Neural crest cell (in vitro differentiated cells): ENCODE measurements at regions not wholly inside any gene's neighbourhood (a gene's known extent, or its start where the extent isn't known, plus 50 kb on each side); places are given as distances from the start of the nearest gene placed in this dataset.

Experiments
- DNase-seq: peaks from one replicate; pipeline ENCODE4 v3.0.0; 2021; ENCODE audit warnings: low read depth, mixed read lengths, low spot score
- H3K27ac Mint-ChIP-seq: one replicate; pipeline ENCODE4 v1.8.0; 2021; ENCODE audit warnings: mild to moderate bottlenecking, mixed read lengths; ENCODE audit not compliant: unreplicated experiment
- H3K27me3 Mint-ChIP-seq: 2 replicates; pipeline ENCODE4 v1.8.0; 2021; ENCODE audit warnings: low read depth, mild to moderate bottlenecking, mixed read lengths
- H3K36me3 Mint-ChIP-seq: 2 replicates; pipeline ENCODE4 v1.8.0; 2021; ENCODE audit warnings: low read depth, mild to moderate bottlenecking, mixed read lengths
- H3K4me1 Mint-ChIP-seq: 2 replicates; pipeline ENCODE4 v1.8.0; 2021; ENCODE audit warnings: mixed read lengths
- H3K4me3 Mint-ChIP-seq: one replicate; pipeline ENCODE4 v1.8.0; 2021; ENCODE audit warnings: mild to moderate bottlenecking, mixed read lengths
- H3K9me3 Mint-ChIP-seq: 2 replicates; pipeline ENCODE4 v1.8.0; 2021; ENCODE audit warnings: mixed read lengths
- CTCF ChIP-seq: fragments of 200-600 bp; sonication (generic); conservative IDR thresholded peaks from 2 replicates; pipeline ENCODE4 v1.5.0; 2021; ENCODE audit warnings: antibody characterized with exemption, mild to moderate bottlenecking

DNA sequence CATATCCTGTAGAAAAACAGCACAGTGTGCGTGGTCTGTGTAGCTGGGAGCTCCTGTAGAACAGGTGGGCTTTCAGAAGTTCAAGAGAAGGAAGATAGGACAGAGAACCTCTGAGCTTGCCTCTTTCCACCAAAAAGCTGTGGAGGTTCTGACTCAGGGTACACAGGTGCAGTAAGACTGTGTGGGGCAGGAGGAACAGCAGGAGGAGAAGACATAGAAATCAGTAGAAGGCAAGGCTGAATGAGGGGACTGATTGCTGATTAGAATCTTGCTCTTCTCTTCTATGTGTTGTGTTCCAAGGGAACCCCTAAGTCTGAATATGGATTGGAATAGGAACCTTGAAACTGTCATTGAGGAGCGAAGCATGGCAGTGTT, 122.7 kb downstream of the AKAP11 start:
- TF ChIP-seq CTCF: no peak
- Mint-ChIP-seq H3K27ac (no peak overlapping the region), H3K4me3 (no peak overlapping the region), H3K36me3 (no peaks in the 10 kb centered on the region), H3K9me3 (peaks cover 8% of the 10 kb centered on the region), H3K27me3 (no peaks in the 10 kb centered on the region), H3K4me1 (peaks cover 5% of the 10 kb centered on the region)
- DNase-seq: no peak

DNA sequence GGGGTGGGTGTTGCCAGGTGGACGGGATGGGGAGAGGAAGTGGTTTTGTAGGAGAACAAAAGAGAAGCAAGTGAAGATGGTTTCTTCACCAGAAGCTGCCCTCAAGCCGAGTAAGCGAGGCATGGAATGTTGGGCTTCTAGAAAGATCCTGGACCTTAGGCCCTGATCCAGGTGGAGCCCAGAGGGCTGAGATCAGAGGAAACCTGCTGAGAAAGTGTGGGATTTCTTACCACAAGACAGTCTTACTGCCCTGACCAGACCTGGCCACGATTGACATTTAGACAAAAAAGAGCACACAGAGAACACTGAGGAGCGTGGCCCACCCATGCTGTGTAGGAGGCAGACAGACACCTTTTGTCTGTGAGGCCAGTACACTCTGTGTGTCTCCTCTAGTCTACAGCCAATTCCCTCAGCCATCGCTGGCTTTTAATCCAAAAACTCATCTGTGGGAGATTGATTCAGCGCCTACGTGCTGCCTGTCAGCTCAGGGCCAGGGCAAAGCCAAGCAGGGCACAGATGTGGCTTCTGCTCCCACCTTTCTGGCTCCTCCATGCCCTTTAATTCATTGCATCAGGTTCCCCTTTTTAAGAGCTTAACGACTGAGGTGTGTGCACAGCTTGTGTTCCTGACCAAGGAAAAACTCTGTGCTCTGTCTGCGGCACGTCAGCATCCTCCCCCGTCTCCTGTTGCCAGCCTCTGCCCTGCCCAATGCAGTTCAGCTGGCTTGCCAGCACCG, 123.3 kb downstream of the AKAP11 start:
- peaks cover 8% of the 10 kb centered on the region for H3K9me3 Mint-ChIP-seq
- DNase-seq: no peak
- H3K36me3 Mint-ChIP-seq: no peaks in the 10 kb centered on the region
- no peak overlapping the region for H3K27ac Mint-ChIP-seq
- H3K27me3 Mint-ChIP-seq: no peaks in the 10 kb centered on the region
- H3K4me3 Mint-ChIP-seq: no peak overlapping the region
- peaks cover 5% of the 10 kb centered on the region for H3K4me1 Mint-ChIP-seq
- no peak for TF ChIP-seq CTCF

- no peak overlapping the region for H3K4me3 Mint-ChIP-seq
- no peak for DNase-seq
- H3K27me3 Mint-ChIP-seq: no peaks in the 10 kb centered on the region
- no peaks in the 10 kb centered on the region for H3K36me3 Mint-ChIP-seq
- H3K27ac Mint-ChIP-seq: no peak overlapping the region
- no peak for TF ChIP-seq CTCF
- H3K9me3 Mint-ChIP-seq: peaks cover 6% of the 10 kb centered on the region
- peaks cover 5% of the 10 kb centered on the region for H3K4me1 Mint-ChIP-seq
Measured at GRCh38 chr13:42396501-42396900, 124.5 kb downstream of the AKAP11 start.

- Mint-ChIP-seq H3K9me3 (peaks cover 6% of the 10 kb centered on the region), H3K4me3 (no peak overlapping the region), H3K27ac (no peak overlapping the region), H3K36me3 (no peaks in the 10 kb centered on the region), H3K4me1 (peaks cover 5% of the 10 kb centered on the region), H3K27me3 (no peaks in the 10 kb centered on the region)
- no peak for DNase-seq
- no peak for TF ChIP-seq CTCF
Measured at GRCh38 chr13:42396901-42397655, 125.1 kb downstream of the AKAP11 start.

- Mint-ChIP-seq H3K4me3 (no peak overlapping the region), H3K9me3 (peaks cover 6% of the 10 kb centered on the region), H3K27ac (peak overlapping the region; percentile 93), H3K4me1 (peaks cover 5% of the 10 kb centered on the region), H3K27me3 (no peaks in the 10 kb centered on the region), H3K36me3 (no peaks in the 10 kb centered on the region)
- no peak for DNase-seq
- no peak for TF ChIP-seq CTCF
Measured at GRCh38 chr13:42398533-42398932, 126.6 kb downstream of the AKAP11 start.
